ENCODE measurements at regions not wholly inside any gene's neighbourhood (a gene's known extent, or its start where the extent isn't known, plus 50 kb on each side); places are given as distances from the start of the nearest gene placed in this dataset.

DNA sequence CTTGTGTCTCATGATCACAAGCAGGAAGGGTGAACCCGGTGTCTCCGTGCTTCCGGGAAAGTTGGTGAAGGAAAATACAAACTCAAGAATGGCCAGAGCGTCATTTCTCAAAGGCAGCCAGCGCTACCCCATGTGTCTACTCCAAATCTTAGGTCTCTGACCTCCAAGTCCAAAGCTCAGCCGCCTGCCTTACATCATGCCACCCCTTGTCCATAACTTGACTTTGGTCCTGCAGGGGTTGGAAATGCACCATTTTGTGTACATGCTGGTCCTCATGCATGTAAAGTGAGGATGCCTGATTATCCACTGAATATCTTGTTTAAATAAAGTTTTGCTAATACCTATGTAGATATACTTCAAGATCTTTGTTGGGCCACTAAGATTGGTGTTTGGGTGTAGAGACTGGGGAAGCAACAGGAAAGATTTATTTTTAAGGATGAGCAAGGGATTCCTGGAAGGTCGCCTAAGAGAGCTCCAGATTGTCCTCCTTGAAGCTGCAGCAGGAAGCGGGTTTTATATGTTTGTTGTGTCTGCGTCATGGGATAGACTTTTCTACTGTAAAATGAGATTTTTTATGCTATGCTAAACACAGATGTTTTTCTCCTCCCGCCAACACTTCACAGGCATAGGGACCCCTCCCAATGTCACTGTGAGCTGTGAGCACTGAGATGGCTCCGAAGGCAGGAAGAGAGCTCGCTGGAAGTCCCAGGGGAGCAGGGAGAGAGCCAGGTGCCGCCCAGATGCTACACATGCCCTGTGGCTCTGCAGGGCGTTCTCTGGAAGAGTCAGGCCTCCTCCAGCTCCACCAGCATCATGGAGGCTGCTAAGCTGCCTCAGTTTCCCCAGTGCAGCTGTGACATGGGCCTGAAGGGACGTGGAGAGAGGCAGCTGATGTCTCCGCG lies 176.2 kb upstream of the HDAC4 start:
- no peaks in the 10 kb centered on the region for H3K9me3 Mint-ChIP-seq
- H3K27me3 Mint-ChIP-seq = peaks cover 0 to 4% (median 0%) of the 10 kb centered on the region in 5 donors
- no peaks in the 10 kb centered on the region for H3K36me3 Mint-ChIP-seq
- DNase-seq (no peak), ATAC-seq (no peak)
- no peak overlapping the region for H3K4me3 Mint-ChIP-seq
- H3K27ac Mint-ChIP-seq = no peak overlapping the region
- H3K36me3 ChIP-seq (ENCODE audit: control insufficient read depth in 2 of 3, insufficient read depth in 3 of 3, low read length in 3 of 3) = no peaks in the 10 kb centered on the region
- H3K4me3 ChIP-seq (ENCODE audit: low read length) = no peak overlapping the region
- H3K27me3 ChIP-seq (ENCODE audit: control insufficient read depth in 2 of 2, insufficient read depth in 2 of 2, low read length in 2 of 2) = no peaks in the 10 kb centered on the region
- no peak overlapping the region for H3K27ac ChIP-seq (ENCODE audit: low read depth, low read length)
- H3K4me1 Mint-ChIP-seq = peaks cover 0 to 1% (median 0%) of the 10 kb centered on the region in 7 donors
- no peaks in the 10 kb centered on the region for H3K4me1 ChIP-seq (ENCODE audit: control insufficient read depth in 2 of 2, insufficient read depth in 2 of 2, low read length in 2 of 2)
- intact Hi-C loops (cut with micrococcal nuclease) = no loop called here
- H3K9me3 ChIP-seq (ENCODE audit: control insufficient read depth in 2 of 3, low read length in 3 of 3) = no peaks in the 10 kb centered on the region
- ChIA-PET CTCF (no interaction called here), POLR2A (no interaction called here)

DNA sequence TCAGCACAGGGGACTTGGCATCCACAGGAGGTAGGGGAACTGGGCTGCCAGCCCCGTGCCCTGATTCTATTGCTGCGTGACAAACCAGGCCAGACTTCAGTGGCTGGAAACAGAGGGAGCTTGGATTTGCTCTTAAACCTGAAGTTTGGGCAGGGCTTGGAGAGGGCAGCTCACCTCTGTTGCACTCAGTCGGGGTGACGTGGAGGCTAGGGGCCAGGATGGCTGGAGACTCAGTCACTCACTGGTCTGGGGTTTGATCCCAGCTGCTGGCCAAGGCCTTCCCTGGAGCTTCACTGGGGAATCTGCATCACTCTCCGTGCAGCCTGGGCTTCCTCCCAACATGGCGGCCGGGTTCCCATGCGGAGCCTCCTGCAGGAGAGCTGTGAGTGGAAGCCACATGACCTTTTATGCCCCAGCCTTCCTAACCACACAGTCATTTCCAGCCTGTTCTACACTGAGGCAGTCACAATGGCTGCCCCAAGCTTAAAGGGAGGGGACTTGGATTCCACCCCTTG lies 175.2 kb upstream of the HDAC4 start:
- ChIA-PET CTCF (interaction anchor here (0.6 kb wide), 1 partner anchor 571 kb away, joined by 4 read pairs; no protein-coding TSS in a partner anchor), POLR2A (no interaction called here)
- H3K27me3 Mint-ChIP-seq = peaks cover 0 to 4% (median 0%) of the 10 kb centered on the region in 5 donors
- peaks cover 0 to 1% (median 0%) of the 10 kb centered on the region in 7 donors for H3K4me1 Mint-ChIP-seq
- H3K36me3 ChIP-seq (ENCODE audit: control insufficient read depth in 2 of 3, insufficient read depth in 3 of 3, low read length in 3 of 3) = no peaks in the 10 kb centered on the region
- no peak overlapping the region for H3K27ac ChIP-seq (ENCODE audit: low read depth, low read length)
- H3K9me3 ChIP-seq (ENCODE audit: control insufficient read depth in 2 of 3, low read length in 3 of 3) = no peaks in the 10 kb centered on the region
- no peak for DNase-seq
- H3K4me3 ChIP-seq (ENCODE audit: low read length) = no peak overlapping the region
- H3K36me3 Mint-ChIP-seq = no peaks in the 10 kb centered on the region
- no peaks in the 10 kb centered on the region for H3K27me3 ChIP-seq (ENCODE audit: control insufficient read depth in 2 of 2, insufficient read depth in 2 of 2, low read length in 2 of 2)
- H3K9me3 Mint-ChIP-seq = no peaks in the 10 kb centered on the region
- ATAC-seq = no peak
- H3K4me3 Mint-ChIP-seq = no peak overlapping the region
- intact Hi-C loops (cut with micrococcal nuclease) = no loop called here
- H3K27ac Mint-ChIP-seq = no peak overlapping the region
- no peaks in the 10 kb centered on the region for H3K4me1 ChIP-seq (ENCODE audit: control insufficient read depth in 2 of 2, insufficient read depth in 2 of 2, low read length in 2 of 2)

DNA sequence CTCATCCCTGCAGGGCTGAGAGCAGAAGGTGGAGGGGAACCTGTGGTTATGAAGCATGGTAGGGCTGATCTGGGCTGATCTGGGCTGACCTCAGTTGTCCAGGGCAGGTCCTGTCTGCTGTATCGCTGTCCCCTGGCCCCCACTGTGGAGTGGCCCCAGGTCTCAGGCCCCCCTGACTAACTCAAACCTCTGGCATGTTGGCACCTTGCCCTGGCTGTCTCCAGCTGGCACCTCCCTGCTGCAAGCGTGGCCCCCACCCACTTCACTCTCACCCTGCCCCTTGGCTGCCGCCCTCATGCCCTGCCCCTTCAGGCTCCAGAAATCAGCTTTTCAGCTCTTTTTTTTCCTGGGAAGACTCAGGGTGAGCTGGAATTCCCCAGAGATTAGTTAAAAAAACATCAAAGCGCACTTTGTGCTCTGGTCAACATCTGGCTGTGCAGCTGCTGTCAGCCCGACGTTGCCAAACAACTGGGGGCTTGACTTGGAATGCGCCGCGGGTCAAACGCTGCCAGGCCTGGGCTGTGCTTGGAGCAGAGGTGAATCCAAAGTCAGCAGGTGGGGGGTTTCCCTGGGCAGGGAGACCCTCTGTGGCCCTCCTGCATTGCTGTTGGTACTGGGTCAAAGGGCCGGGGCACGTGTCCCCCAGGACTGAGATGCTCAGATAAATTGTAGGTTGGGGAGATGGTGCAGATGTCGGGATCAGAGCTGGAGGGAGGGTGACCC lies 173.8 kb upstream of the HDAC4 start:
- H3K4me3 Mint-ChIP-seq = no peak overlapping the region
- ChIA-PET CTCF (no interaction called here), POLR2A (no interaction called here)
- no peaks in the 10 kb centered on the region for H3K36me3 Mint-ChIP-seq
- ATAC-seq = no peak
- Histone ChIP-seq H3K27me3 (ENCODE audit: control insufficient read depth in 2 of 2, insufficient read depth in 2 of 2, low read length in 2 of 2) (no peaks in the 10 kb centered on the region), H3K9me3 (ENCODE audit: control insufficient read depth in 2 of 3, low read length in 3 of 3) (no peaks in the 10 kb centered on the region), H3K4me3 (ENCODE audit: low read length) (no peak overlapping the region), H3K36me3 (ENCODE audit: control insufficient read depth in 2 of 3, insufficient read depth in 3 of 3, low read length in 3 of 3) (no peaks in the 10 kb centered on the region), H3K4me1 (ENCODE audit: control insufficient read depth in 2 of 2, insufficient read depth in 2 of 2, low read length in 2 of 2) (no peaks in the 10 kb centered on the region), H3K27ac (ENCODE audit: low read depth, low read length) (no peak overlapping the region)
- H3K4me1 Mint-ChIP-seq = peaks cover 0 to 1% (median 0%) of the 10 kb centered on the region in 7 donors
- no peaks in the 10 kb centered on the region for H3K9me3 Mint-ChIP-seq
- intact Hi-C loops (cut with micrococcal nuclease) = no loop called here
- no peak overlapping the region for H3K27ac Mint-ChIP-seq
- DNase-seq = no peak
- H3K27me3 Mint-ChIP-seq = peaks cover 0 to 4% (median 0%) of the 10 kb centered on the region in 5 donors

DNA sequence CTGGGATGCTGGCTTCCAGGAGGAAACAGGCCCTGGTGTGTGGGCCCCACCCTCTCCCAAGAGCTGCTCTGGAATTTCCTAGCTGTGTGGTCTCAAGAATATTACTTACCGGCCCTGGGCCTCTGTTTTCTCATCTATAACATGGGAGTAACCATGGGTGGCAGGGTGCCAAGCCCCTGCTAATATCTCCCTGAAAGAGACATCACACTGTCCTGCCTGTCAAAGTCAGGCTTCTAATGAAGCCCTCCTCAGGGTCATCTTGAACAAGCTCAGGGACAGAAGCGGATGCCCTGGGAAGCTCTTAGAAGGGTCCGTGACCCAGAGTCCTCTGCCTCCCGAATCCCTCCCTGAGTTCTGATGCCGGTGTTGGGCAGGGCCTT lies 173.2 kb upstream of the HDAC4 start:
- ATAC-seq (no peak), DNase-seq (no peak)
- peaks cover 0 to 4% (median 0%) of the 10 kb centered on the region in 5 donors for H3K27me3 Mint-ChIP-seq
- H3K4me3 Mint-ChIP-seq = no peak overlapping the region
- H3K27ac Mint-ChIP-seq = no peak overlapping the region
- intact Hi-C loops (cut with micrococcal nuclease) = no loop called here
- Histone ChIP-seq H3K36me3 (ENCODE audit: control insufficient read depth in 2 of 3, insufficient read depth in 3 of 3, low read length in 3 of 3) (no peaks in the 10 kb centered on the region), H3K27ac (ENCODE audit: low read depth, low read length) (no peak overlapping the region), H3K4me3 (ENCODE audit: low read length) (no peak overlapping the region), H3K4me1 (ENCODE audit: control insufficient read depth in 2 of 2, insufficient read depth in 2 of 2, low read length in 2 of 2) (no peaks in the 10 kb centered on the region), H3K9me3 (ENCODE audit: control insufficient read depth in 2 of 3, low read length in 3 of 3) (no peaks in the 10 kb centered on the region), H3K27me3 (ENCODE audit: control insufficient read depth in 2 of 2, insufficient read depth in 2 of 2, low read length in 2 of 2) (no peaks in the 10 kb centered on the region)
- peaks cover 0 to 1% (median 0%) of the 10 kb centered on the region in 7 donors for H3K4me1 Mint-ChIP-seq
- no peaks in the 10 kb centered on the region for H3K36me3 Mint-ChIP-seq
- no peaks in the 10 kb centered on the region for H3K9me3 Mint-ChIP-seq
- POLR2A ChIA-PET = no interaction called here
- CTCF ChIA-PET = no interaction called here

DNA sequence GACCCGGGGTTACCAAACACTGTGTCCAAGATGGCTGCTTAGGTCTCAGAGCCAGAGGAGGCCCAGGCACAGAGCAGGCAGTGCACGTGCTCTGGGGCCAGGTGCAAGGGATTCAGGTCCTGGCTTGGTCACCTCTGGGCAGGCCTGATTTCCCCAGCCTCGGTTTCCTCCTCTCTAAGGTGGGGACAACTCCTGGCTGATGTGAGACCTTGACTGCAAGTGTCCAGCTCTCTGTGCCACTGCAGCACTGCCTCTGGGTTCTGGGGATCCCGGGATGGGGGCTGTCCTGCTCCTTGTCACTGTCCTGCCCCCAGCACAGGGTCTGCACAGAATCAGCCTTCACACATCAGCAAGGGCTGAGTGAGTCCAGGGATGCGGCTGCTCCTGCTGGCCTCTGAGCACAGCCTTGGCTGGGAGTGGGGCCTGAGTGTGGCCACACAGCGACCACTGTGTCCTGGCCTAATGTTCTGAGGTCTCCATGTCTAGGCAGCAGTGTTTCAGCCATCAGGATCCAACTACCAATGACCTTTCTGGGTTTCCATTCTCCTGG lies 170.2 kb upstream of the HDAC4 start:
- Histone ChIP-seq H3K27ac (ENCODE audit: low read depth, low read length) (no peak overlapping the region), H3K9me3 (ENCODE audit: control insufficient read depth in 2 of 3, low read length in 3 of 3) (no peaks in the 10 kb centered on the region), H3K36me3 (ENCODE audit: control insufficient read depth in 2 of 3, insufficient read depth in 3 of 3, low read length in 3 of 3) (no peaks in the 10 kb centered on the region), H3K4me3 (ENCODE audit: low read length) (no peak overlapping the region), H3K27me3 (ENCODE audit: control insufficient read depth in 2 of 2, insufficient read depth in 2 of 2, low read length in 2 of 2) (no peaks in the 10 kb centered on the region), H3K4me1 (ENCODE audit: control insufficient read depth in 2 of 2, insufficient read depth in 2 of 2, low read length in 2 of 2) (no peaks in the 10 kb centered on the region)
- Mint-ChIP-seq H3K9me3 (no peaks in the 10 kb centered on the region), H3K36me3 (no peaks in the 10 kb centered on the region), H3K4me1 (no peaks in the 10 kb centered on the region), H3K27ac (peak overlapping the region in 1 of 9 donors; percentile 25), H3K4me3 (no peak overlapping the region), H3K27me3 (peaks cover 0 to 4% (median 0%) of the 10 kb centered on the region in 5 donors)
- intact Hi-C loops (cut with micrococcal nuclease) = no loop called here
- ChIA-PET CTCF (no interaction called here), POLR2A (no interaction called here)
- no peak for DNase-seq
- no peak for ATAC-seq

DNA sequence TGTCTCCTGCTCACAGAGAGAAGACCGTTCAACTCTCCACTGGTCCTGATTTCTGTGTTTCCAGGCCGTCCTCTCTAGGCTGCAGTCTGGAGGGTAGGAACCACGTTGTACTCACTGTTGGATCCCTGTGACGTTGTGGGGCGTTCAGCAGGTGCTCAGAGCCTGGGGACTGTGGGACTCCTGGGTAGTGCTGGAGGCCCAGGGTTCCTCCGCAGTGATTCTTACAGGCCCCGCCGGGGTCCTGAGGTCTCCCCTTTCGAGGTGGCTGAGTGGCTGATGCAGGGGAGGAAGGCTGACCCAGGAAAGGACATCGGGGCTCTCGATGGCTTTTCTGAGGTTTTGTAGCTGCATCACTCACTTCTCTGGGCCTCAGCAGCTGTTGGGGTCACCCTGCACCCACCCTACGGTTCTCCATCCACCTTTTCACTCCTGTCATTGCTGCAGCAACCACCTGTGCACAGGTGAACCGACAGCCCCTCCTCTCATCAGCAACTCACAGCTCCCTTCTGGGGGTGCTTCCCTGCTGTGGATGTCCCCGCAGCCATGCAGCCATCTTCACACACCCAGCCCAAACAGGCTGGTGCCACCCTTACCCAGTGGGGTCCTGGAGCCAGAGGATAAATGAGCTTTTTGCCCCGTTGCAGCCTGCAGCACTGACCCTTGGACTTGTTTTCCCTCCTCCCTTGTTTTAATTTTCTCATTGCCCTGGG lies 169.6 kb upstream of the HDAC4 start:
- no peak overlapping the region for H3K4me3 Mint-ChIP-seq
- POLR2A ChIA-PET = no interaction called here
- H3K4me1 Mint-ChIP-seq = no peaks in the 10 kb centered on the region
- ATAC-seq (no peak), DNase-seq (no peak)
- H3K36me3 Mint-ChIP-seq = no peaks in the 10 kb centered on the region
- no peak overlapping the region for H3K27ac ChIP-seq (ENCODE audit: low read depth, low read length)
- H3K27me3 ChIP-seq (ENCODE audit: control insufficient read depth in 2 of 2, insufficient read depth in 2 of 2, low read length in 2 of 2) = no peaks in the 10 kb centered on the region
- intact Hi-C loops (cut with micrococcal nuclease) = no loop called here
- no peaks in the 10 kb centered on the region for H3K36me3 ChIP-seq (ENCODE audit: control insufficient read depth in 2 of 3, insufficient read depth in 3 of 3, low read length in 3 of 3)
- H3K27ac Mint-ChIP-seq = peak overlapping the region in 1 of 9 donors; percentile 25
- no peaks in the 10 kb centered on the region for H3K9me3 Mint-ChIP-seq
- CTCF ChIA-PET = no interaction called here
- H3K4me1 ChIP-seq (ENCODE audit: control insufficient read depth in 2 of 2, insufficient read depth in 2 of 2, low read length in 2 of 2) = no peaks in the 10 kb centered on the region
- no peak overlapping the region for H3K4me3 ChIP-seq (ENCODE audit: low read length)
- H3K9me3 ChIP-seq (ENCODE audit: control insufficient read depth in 2 of 3, low read length in 3 of 3) = no peaks in the 10 kb centered on the region
- H3K27me3 Mint-ChIP-seq = peaks cover 0 to 4% (median 0%) of the 10 kb centered on the region in 5 donors
